Ovary (tissue), 7 donors: ENCODE measurements at regions not wholly inside any gene's neighbourhood (a gene's known extent, or its start where the extent isn't known, plus 50 kb on each side); places are given as distances from the start of the nearest gene placed in this dataset.

Source experiments
- DNase-seq, 5 donors: peaks; one replicate each; pipeline ENCODE4 v3.0.0-alpha.2; 2019 to 2020
- H3K27ac ChIP-seq, 2 donors: fragments of 200-600 bp; one replicate each; pipeline versions ENCODE4 v1.5.1 to v1.8.0; 2019 to 2022
- H3K27me3 ChIP-seq: fragments of 200-600 bp; one replicate; pipeline ENCODE4 v1.8.0; 2022
- H3K36me3 ChIP-seq: fragments of 200-600 bp; sonication (generic); one replicate; pipeline ENCODE4 v1.5.1; 2019
- H3K4me1 ChIP-seq: one replicate; pipeline ENCODE4 v1.8.1; 2013; ENCODE audit warnings: mild to moderate bottlenecking, moderate library complexity; ENCODE audit not compliant: insufficient read depth
- H3K4me3 ChIP-seq: fragments of 200-600 bp; sonication (generic); one replicate; pipeline ENCODE4 v1.5.1; 2017
- H3K9me3 ChIP-seq, 2 donors: fragments of 200-600 bp in 1 of 2; sonication (generic) in 1 of 2; one replicate each; pipeline versions ENCODE4 v1.5.1 to v1.8.1; 2013 to 2019; ENCODE audit warnings: mild to moderate bottlenecking in 1 of 2, moderate library complexity in 1 of 2
- EP300 ChIP-seq: sonication (generic); formaldehyde crosslinking; IDR thresholded peaks from one replicate; pipeline ENCODE4 v1.6.1; 2017; ENCODE audit warnings: antibody characterized with exemption
- POLR2A ChIP-seq: fragments of 450-650 bp; IDR thresholded peaks from one replicate; pipeline ENCODE4 v1.6.1; 2017; ENCODE audit warnings: antibody characterized with exemption, mild to moderate bottlenecking, moderate library complexity
- WGBS, 3 donors: extraction: QIAGEN DNeasy Blood & Tissue Kit in 1 of 3; methylation state at CpG; one replicate each; pipeline versions ENCODE4 v1.1.5 to v1.1.7; 2013 to 2017; 5-methylcytosine and 5-hydroxymethylcytosine counted together
- intact Hi-C, 4 donors: fragments of 100-400 bp; cut with DNase I; formaldehyde crosslinking; loops; one replicate each; pipeline versions ENCODE4 v1.11.0 to v1.15.1; 2022 to 2023
- TF ChIP-seq, protein P1 (sequence below), 3 donors: fragments of 450-650 bp in 2 of 3; fragments of 200-600 bp in 1 of 3; IDR thresholded peaks; one replicate each; pipeline versions ENCODE4 v1.5.1 to v1.8.0; 2016 to 2022; ENCODE audit warnings: antibody characterized with exemption in 3 of 3, mild to moderate bottlenecking in 1 of 3
- donor health status: DM: no; HTN: no; CAD: no; lungs with moderate emphysema.
- donor health status: DM: no; HTN: no; CAD: no.
- donor health status: Bipolar disorder and iron deficiency.
- donor health status: DM: no; HTN: no; CAD: no.
- donor health status: DM: yes; HTN: yes; CAD: no.

DNA sequence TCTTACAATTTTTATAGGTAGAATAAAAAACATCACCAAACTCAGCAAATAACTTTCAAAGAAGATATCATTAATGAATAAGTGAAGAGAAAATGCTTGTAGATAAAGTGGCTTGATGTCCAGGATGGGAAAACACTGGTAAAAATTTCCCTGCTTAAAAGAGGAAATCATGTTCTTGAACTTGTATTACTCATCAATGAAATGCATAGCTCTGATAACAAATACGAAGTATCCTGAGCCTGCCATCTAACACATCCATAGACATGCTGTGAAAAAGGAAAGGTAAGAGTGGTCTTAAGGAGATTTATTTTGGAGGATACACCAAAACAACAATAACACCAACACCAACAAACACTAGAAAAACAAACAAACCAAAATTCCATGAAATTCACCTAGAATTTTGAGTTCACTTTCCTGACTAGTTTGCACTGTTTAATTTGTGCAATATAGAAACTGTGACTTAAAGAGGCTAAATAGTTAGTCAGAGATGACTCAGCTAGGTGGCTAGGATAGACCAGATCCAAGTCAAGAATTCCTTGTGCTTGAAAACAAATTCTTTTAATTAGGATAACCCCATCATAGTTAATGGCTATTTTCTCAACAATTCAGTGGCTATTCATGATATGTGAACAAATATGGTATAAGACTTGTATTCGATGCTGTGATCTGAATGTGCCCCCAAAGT is 179.8 kb upstream of the KCNK2 start:
- 69 to 86% (median 77%) methylated on average over 2 of the region's 2 CpGs for WGBS, 3 donors
- TF ChIP-seq EP300 (no peak), POLR2A (no peak)
- TF ChIP-seq, protein P1, sequence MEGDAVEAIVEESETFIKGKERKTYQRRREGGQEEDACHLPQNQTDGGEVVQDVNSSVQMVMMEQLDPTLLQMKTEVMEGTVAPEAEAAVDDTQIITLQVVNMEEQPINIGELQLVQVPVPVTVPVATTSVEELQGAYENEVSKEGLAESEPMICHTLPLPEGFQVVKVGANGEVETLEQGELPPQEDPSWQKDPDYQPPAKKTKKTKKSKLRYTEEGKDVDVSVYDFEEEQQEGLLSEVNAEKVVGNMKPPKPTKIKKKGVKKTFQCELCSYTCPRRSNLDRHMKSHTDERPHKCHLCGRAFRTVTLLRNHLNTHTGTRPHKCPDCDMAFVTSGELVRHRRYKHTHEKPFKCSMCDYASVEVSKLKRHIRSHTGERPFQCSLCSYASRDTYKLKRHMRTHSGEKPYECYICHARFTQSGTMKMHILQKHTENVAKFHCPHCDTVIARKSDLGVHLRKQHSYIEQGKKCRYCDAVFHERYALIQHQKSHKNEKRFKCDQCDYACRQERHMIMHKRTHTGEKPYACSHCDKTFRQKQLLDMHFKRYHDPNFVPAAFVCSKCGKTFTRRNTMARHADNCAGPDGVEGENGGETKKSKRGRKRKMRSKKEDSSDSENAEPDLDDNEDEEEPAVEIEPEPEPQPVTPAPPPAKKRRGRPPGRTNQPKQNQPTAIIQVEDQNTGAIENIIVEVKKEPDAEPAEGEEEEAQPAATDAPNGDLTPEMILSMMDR (IDR thresholded peaks at IDR 0.05), result no peak
- no peak overlapping the region for H3K4me3 ChIP-seq
- H3K9me3 ChIP-seq, result no peaks in the 10 kb centered on the region
- no peaks in the 10 kb centered on the region for H3K27me3 ChIP-seq
- no peak overlapping the region for H3K27ac ChIP-seq
- no peaks in the 10 kb centered on the region for H3K4me1 ChIP-seq
- intact Hi-C loops, result loop anchor here in 1 of 4 donors (5.0 kb wide), 1 partner anchor 610 kb away; no protein-coding TSS in a partner anchor
- H3K36me3 ChIP-seq, result no peaks in the 10 kb centered on the region
- DNase-seq, result no peak

DNA sequence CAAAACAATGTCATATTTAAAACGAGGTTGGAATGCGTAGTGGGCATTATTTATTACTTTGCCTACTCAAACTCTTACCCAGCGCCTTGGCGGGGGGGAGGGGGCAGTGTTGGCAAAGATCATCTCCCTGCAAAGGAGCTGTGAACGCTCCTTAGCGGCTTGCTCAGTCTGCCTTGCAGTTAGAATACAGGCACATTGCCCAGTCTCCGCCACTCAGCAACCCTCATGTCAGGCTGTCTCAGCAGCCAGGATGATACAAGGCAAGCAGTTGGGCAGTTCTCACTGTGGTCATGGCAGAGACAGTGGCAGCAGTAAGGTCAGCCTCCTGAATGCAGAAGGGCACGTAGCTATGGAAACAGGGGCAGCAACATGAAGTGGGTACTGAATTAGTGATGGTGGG is 170.4 kb upstream of the KCNK2 start:
- no peaks in the 10 kb centered on the region for H3K4me1 ChIP-seq
- H3K27me3 ChIP-seq, result no peaks in the 10 kb centered on the region
- 76 to 79% (median 79%) methylated on average over 8 of the region's 8 CpGs for WGBS, 3 donors
- H3K27ac ChIP-seq, result no peak overlapping the region
- no peaks in the 10 kb centered on the region for H3K9me3 ChIP-seq
- no peak for TF ChIP-seq EP300
- H3K4me3 ChIP-seq, result no peak overlapping the region
- H3K36me3 ChIP-seq, result no peaks in the 10 kb centered on the region
- intact Hi-C loops, result no loop called here
- no peak for DNase-seq

DNA sequence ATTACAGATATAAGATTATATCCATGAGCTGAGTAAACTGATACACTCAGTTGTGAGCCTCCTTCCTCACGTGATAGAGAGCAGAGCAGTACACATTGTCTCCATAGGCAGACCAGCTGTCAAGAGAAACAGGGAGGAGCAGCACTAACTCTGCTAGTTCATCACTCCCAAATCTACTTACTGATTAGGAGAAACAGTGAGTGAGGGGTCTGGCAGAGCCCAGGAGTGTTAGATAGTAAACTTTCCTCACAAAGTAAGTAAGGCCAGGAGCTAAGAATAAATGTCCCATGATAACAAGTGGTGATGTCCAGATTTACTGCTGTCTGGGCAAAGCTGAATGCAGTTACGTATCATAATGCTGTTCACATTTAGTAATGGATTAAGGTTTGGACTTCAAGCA is 168.6 kb upstream of the KCNK2 start:
- intact Hi-C loops, result no loop called here
- Histone ChIP-seq H3K4me3 (no peak overlapping the region), H3K27ac (no peak overlapping the region), H3K9me3 (no peaks in the 10 kb centered on the region), H3K36me3 (no peaks in the 10 kb centered on the region), H3K27me3 (no peaks in the 10 kb centered on the region), H3K4me1 (no peaks in the 10 kb centered on the region)
- TF ChIP-seq, protein P1 (IDR thresholded peaks at IDR 0.05), result no peak
- no peak for TF ChIP-seq POLR2A
- TF ChIP-seq EP300, result no peak
- 30 to 39% (median 36%) methylated on average over 2 of the region's 2 CpGs for WGBS, 3 donors
- DNase-seq, result no peak

DNA sequence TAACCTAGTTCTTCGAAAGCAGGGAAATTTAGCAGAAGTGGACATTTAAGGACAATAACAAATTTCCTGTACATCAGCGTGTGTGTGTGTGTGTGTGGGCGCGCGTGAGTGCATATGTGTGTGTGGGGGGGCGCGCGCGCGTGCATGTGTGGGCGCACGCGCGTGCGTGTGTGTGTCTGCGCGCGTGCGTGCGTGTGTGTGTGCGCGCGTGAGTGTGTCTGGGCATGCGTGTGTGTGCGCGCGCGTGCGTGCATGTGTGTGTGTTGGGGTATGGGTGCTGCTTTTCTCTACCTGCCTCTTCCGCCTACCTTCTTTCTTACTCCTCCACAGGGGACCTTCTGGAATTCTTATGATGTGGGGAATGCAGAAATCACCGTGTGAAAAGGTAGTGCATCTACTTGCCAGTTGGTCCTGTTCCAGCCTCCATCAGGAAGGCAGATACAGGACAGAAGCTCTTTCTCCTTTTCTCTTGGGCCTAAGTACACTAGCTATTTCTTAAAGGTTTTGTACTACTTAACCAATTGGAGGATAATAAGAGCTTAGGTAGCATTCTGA is 165.4 kb upstream of the KCNK2 start:
- Histone ChIP-seq H3K4me1 (no peaks in the 10 kb centered on the region), H3K9me3 (no peaks in the 10 kb centered on the region), H3K27me3 (no peaks in the 10 kb centered on the region), H3K4me3 (no peak overlapping the region), H3K27ac (no peak overlapping the region), H3K36me3 (no peaks in the 10 kb centered on the region)
- DNase-seq, result no peak
- TF ChIP-seq POLR2A (no peak), EP300 (no peak)
- TF ChIP-seq, protein P1 (IDR thresholded peaks at IDR 0.05), result no peak
- intact Hi-C loops, result no loop called here
- WGBS, 3 donors, result 82 to 90% (median 87%) methylated on average over 31 of the region's 31 CpGs

DNA sequence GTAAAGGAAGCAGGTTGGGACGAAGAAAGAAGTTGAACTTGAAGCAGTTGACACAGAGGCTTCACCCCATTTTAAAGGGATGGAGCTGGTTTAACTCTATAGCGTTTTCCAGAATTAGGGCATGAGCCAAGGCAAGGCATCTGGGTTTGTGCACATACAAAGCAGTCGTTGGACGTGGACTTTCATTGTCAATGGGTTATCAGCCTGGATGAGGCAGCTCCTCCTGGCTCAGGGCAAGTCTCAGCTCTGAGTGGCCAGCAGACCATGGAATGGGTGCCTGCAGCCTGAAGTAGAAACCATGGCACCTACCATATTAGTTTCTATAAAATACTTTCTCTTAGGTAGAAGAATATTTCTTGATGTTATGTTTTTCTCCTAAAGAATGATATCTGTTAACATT is 163.8 kb upstream of the KCNK2 start:
- 61 to 78% (median 61%) methylated on average over 4 of the region's 4 CpGs for WGBS, 3 donors
- intact Hi-C loops, result no loop called here

More for the DNA sequence above, 163.8 kb upstream of the KCNK2 start:
- Histone ChIP-seq H3K9me3 (no peaks in the 10 kb centered on the region), H3K4me3 (no peak overlapping the region), H3K27ac (no peak overlapping the region), H3K27me3 (no peaks in the 10 kb centered on the region), H3K36me3 (no peaks in the 10 kb centered on the region), H3K4me1 (no peaks in the 10 kb centered on the region)
- TF ChIP-seq POLR2A (no peak), EP300 (no peak)
- TF ChIP-seq, protein P1 (IDR thresholded peaks at IDR 0.05), result no peak
- no peak for DNase-seq
